HG03025 (cell line): ENCODE measurements at regions not wholly inside any gene's neighbourhood (a gene's known extent, or its start where the extent isn't known, plus 50 kb on each side); places are given as distances from the start of the nearest gene placed in this dataset.

ENCODE experiments used
- ATAC-seq: cut with Tn5 transposase; IDR thresholded peaks from one replicate; pipeline ENCODE4 v1.9.1; 2021; ENCODE audit warnings: mild to moderate bottlenecking, moderate library complexity; ENCODE audit not compliant: unreplicated experiment, low FRiP score

DNA sequence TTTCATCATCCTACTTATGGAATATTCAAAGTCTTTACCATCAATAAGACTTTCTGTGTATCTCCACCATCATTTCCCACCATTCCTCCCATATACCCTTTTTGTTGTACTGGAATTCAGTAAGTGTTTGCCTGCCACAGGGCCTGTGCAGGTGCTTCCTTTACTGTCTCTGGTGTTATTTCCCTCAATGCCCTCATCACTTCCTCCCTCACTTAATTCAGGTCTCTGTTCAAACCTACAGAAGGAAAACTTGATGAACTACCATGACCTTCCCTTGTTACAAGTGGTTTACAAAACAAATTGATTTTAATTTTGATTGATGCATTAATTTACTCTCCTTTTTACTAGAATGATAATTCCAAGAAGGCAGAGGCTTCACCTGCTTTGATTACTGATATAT is 159.5 kb upstream of the FAT4 start:
- ATAC-seq = no peak

DNA sequence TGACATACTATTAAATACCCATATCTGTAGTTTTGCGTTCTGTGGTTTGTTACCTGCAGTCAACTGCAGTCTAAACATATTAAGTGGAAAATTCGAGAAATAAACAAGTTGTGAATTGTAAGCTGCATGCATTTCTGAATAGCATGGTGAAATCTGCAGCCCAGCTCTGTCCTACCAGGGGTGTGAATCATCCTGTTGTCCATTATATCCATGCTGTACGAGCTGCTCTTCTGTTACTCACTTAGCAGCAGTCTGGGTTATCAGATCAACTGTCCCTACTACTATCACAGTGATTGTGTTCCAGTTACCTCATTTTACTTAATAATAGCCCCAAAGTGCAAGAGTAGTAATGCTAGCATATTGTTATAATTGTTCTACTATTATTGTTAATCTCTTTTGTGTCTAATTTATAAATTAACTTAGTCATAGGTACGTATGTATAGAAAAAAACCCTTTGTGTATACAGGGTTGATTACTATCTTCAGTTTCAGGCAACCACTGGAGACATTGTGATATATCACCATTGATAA is 173.7 kb upstream of the FAT4 start:
- ATAC-seq = no peak

DNA sequence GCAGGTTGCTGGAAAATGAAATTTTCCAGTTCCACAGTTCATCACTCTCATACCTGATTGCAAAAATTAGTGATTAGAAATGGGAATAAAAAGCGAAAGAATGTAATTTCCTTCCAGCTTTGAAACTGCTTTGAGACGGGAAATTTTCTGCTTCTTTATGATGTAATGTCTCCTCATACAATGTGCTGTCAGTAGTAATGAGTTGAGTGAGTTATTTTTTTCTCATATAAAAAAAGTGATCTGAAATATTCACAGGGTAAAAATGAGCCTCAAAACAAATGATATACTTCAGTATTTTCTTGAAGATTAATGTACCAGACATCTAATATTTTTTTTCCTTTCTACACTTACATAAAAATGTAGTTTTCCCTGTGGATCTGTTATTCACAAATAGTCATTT is 179.1 kb upstream of the FAT4 start:
- no peak for ATAC-seq

DNA sequence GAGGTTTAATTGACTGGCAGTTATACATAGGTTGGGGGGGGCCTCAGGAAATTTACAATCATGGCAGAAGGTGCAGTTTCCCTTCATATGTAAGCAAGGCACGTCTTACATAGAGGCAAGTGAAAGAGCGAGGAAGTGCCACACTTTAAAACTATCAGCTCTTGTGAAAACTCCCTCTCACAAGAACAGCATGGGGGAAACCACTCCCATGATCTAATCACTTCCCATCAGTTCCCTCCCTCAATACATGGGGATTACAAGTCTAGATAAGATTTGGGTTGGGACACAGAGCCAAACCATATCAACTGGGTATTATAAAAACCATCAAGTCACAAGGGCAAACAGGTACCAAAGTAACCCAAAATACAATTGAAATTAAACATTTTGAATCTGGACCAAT is 182.0 kb upstream of the FAT4 start:
- ATAC-seq = no peak

DNA sequence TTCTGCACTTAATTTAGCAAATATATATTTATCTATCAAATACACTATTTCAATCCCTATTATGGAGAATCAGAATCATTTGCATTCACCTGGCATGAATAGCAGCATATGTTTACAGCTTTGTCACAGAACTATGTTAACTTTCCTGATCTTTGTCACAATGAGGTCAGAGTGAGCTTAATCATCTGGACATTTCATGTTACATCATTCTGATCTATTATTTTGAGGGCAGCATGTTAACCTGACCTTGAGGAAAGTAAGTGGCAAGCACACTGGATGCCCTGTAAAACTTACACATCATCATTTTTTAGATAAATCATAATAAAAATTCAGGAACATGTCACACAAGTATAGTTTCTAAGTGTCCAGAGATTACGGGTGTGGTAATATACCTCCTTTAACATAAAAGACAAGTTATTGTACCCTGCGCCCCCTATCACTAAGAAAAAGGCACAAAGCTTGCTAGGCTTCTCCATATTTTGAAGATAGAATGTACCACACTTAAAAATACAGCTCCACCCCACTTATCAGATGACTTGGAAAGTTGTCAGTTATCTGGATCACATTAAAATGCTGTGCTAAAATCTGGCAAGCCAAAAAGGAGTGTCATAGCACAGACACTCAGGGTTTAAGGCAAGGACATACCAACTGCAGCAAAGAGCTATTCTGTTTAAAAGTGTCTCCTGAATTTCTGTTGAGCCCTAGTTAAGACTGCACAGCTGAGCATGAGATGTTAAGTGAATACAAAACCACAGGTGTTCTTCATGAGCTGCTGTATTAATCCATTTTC is 182.7 kb upstream of the FAT4 start:
- ATAC-seq = no peak

DNA sequence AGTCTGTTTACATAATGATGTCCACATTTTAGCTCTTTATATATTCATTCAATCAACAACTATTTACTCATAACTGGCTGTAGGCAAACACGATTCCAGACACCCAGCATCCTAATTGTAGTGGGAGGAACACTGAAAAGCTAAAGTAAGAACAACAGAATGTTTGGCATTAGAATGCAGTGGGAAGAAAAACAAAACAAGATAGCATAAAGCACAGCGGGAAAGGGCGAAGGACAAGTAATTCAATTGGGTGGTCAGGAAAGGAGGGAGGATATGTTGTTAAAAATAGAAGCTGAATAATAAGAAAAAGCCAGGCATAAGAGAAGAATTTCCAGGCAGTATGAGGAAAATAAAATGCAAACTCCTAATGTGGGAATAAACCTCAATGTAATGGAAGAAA is 189.5 kb upstream of the FAT4 start:
- ATAC-seq = no peak

DNA sequence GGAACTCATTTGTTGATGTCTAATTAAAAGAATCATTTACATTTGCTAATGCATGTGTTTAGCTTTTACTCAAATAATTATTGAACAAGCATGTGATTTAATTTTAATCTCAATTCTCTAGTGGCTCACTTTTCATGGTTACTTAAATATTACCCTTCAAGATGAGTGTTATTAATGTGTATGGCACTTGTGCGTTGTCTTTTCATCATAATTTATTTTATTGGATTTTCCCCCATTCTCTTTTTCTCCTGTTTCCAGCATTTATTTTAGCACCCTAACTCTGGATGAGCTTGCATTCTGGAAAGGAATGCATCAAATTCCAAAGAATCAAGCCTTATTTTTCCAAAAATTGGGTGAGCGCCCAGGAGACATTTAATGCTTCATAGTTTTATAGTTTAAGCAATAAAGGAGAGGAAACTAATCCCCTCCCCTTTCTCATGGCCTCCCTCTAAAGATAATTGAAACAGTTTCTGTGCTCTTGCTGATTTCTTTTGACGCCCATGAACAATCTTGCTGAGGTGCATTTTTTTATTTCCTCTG is 191.1 kb upstream of the FAT4 start:
- no peak for ATAC-seq

DNA sequence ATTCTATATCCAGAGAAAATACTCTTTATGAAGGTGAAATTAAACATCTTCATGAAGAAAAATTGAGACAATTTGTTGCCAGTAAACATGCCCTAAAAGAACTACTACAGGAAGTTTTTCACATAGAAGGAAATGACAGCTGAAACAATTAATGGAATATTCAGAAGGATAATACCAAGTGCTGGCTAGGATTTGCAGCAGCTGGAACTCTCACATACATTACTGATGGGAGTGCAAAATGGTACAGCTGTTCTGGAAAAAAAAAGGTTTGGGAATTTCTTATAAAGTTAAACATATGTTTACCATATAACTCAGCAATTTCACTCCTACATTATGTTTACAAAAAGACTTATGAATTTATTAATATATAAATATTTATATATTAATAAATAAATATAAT is 193.2 kb upstream of the FAT4 start:
- no peak for ATAC-seq

DNA sequence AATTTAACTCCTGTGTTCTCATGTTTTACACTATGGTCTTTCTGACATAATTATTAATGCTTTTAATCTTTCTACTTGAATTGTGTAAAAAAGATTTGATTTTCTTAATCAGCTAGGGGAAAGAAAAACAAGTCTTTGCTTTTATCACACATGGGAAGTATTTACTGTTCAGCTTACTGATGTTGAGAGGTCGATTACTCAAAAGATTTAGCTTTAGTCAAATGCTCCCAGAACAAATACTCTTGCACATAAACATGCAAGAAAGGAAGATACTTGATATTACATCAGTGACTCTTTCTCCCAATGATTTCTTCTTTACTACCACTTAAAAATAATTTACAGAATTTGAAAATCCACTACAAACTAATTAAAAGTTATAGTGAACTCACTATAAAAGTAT is 198.3 kb upstream of the FAT4 start:
- no peak for ATAC-seq

DNA sequence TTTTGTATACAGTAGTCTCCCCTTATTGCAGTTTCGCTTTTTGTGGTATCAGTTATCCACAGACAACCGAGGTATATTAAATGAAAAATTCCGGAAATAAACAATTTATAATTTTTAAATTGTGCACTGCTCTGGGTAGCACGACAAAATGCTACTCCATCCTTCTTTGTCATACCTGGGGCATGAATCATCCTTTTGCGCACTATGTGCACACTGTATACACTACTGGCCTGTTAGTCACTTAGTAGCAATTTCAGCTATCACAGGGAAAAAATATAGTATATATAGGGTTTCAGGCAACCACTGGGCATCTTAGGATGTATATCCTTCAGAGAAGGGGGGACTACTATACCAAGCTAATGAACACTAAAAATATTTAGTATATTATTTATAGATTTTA is 198.8 kb upstream of the FAT4 start:
- ATAC-seq = no peak

DNA sequence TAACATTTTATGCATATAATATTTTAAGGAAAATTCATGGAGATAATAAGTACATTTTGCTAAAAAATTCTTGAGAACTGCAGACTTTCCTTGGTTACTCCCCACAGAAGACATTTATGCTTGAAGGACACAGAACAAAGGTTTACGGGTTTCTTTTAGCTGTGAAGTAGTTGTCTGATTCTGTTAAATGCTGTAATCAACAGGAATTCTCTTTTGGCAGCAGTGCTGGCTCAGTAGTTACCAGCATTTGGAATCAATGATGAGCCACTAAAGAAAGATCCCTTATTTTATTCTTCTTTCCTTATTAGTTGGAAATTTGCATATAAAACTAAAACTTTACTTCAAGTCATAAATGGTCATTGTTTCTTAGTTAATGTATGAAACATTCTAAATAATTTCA is 199.3 kb upstream of the FAT4 start:
- ATAC-seq = no peak

DNA sequence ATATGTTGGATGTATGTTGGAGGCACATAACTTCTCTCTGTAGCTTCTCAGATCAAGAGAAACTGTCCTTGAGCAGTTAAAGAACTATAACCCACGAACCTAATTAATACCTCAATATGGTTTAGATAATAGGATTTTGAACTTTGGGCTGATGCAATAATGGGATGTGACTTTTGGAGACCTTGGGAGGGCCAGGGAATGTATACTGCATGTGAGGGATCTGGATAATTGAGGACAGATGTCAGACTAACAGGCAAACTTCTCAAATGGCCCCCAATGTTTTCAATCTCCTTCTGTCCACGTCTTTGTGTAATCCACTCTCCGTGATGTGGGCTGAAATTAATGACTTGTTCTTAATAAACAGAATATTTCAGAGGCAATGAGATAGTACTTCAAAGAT is 202.2 kb upstream of the FAT4 start:
- ATAC-seq = no peak

DNA sequence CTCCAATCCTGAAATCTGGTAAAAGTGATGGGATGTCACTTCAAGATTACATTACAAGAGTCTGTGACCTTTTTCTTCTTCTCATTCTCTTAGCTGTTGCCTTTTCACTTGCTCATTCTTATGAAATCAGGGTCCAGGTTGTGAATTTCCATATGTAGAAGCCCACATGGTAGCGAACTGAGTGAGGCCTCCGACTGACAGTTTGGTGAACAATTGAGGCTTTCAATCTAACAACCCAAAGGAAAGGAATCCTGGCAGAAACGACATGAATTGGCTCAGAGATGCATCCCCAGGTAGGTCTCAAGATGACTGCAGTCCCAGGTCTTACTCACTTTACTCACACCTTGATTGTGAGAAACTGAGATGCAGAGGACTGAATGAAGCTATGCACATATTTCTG is 203.4 kb upstream of the FAT4 start:
- no peak for ATAC-seq

DNA sequence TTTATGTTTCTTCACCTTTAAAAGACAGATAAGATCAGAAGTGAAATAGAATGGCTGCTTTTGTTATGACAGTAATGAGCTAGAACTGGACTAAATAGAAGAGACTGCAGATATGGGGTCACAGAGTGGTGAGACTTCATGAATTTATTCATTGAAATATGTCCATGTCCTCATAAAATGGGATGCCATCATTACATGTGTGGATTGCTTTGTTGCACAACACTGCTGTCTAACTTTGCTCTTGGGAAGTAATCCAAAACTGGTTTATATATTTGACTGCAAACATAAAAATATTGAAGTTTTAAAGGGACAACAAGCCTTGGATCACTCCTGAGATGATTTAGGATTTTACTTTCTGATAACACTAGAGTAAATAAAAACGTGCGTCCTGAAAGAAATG is 209.2 kb upstream of the FAT4 start:
- ATAC-seq = no peak

DNA sequence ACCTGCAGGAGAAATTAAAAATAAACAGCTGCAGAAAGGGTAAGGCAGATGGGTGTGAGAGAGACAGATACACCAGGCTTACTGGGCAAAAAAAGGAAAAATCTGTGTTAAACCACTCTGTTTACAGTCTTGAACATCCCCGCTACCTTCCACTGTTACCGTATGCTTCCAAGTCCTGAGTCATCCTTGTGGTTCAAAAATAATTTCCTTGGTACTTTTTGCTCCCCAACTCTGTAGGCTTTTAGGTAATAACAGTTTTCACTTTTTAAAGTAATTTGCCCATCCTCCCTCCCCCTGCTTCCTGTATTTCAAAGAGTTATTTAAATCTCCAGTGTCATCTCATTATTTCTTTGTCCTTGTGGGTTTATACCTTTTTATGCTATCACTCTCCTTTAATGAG is 210.1 kb upstream of the FAT4 start:
- no peak for ATAC-seq

DNA sequence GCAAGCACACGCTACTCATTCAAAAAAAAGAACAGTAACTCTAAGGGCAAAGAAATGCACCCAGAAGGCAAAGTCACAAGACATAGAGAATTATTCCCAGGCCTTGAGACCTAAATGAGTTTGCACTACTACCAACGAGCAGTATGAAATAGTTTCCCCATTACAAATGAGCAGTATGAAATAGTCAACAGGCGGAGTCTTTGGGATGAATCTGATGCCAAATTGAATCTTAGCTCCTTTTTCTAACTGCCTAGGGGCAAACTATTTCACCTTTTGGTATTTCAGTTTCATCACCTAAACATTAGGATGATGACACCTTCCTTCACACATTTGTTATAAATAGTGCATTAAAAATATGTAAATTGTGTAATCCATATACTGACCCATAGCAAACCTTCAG is 213.0 kb upstream of the FAT4 start:
- no peak for ATAC-seq

DNA sequence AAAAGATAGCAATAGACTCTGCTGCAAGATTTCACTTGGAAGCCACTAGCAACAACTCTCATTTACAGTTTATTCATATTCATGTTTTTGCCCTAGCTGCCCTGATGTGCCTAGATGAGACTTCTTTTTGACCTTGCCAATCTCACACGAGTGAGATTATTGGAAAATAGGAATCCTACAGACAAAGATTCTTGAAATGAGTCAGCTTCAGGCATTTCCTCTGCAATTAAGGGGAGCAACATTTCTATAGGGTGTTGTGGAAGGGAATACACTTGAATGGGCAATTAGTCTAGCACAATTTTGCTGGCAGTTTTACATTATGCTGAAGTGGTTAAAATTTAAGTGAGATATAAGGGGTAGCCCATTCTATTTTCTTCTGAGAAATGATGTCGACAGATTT is 217.0 kb upstream of the FAT4 start:
- ATAC-seq = no peak

DNA sequence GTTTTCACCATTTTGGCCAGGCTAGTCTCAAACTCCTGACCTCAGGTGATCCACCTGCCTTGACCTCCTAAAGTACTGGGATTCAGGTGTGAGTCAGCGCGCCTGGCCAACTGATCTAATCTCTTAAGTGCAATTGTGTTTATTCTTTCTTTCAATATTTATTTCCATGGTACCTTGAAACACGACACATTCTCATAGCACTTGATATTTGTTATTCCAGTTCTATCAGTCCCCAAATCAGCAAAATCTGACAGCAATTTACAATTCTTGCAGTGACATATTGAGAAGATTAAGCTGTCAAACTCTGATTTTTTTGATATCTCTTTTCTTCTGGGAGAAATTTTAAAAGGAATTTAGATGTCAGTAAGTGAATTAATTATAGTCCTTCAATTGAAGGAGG is 218.1 kb upstream of the FAT4 start:
- no peak for ATAC-seq

DNA sequence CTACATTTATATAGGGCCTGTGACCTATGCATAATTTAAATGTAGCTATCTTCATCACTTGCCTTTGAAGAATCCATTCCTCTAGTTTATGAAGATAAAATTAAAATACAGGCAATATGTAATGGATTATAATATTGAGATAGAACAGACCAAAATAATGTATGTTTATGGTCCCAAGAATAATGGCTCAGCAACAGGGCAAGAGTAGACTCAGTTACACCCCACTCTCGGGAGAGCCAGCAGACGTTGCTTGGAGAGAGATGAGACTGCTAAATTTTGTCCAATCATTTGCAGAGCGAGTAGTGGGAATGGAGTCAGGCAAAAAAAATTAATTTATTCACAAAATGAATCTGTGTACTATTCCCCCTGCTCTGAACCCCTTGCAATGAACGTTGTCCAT is 223.2 kb upstream of the FAT4 start:
- no peak for ATAC-seq

DNA sequence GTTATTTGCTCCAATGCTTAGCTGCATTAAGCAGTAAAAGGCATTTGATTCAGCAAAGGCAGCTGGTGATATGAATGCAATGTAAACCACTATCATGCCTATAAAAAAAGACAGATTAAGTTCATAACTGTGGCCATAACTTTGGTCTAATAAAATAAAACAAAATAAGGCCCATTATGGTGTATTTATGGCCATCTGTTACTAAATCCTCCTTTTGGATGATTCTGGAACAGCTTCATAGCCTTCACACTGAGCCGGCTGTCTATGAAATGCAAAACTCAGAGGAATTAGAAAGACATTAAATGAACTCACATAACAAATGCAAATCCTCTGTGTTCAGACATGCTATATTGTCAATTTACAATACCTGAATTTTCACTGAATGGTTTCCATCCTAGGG is 223.7 kb upstream of the FAT4 start:
- no peak for ATAC-seq

DNA sequence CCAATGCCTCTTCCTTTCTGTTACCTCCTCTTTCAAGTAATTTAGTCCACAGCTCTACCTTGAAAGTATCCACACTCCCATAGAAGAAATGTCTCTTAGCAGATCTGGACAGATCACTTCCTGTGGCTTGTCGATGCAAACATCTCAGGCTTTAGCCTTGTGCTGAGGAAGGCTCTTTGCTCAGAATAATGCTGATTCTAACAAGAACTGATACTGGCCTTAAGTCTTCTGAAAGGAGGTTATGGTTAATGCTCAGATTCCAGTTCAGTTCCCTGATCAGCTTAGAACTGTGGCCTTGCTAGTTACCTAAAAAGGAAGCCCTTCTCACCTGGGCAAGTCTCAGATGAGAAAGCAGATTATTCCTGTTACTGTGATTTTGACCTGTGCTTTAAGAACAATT is 230.1 kb upstream of the FAT4 start:
- ATAC-seq = no peak

DNA sequence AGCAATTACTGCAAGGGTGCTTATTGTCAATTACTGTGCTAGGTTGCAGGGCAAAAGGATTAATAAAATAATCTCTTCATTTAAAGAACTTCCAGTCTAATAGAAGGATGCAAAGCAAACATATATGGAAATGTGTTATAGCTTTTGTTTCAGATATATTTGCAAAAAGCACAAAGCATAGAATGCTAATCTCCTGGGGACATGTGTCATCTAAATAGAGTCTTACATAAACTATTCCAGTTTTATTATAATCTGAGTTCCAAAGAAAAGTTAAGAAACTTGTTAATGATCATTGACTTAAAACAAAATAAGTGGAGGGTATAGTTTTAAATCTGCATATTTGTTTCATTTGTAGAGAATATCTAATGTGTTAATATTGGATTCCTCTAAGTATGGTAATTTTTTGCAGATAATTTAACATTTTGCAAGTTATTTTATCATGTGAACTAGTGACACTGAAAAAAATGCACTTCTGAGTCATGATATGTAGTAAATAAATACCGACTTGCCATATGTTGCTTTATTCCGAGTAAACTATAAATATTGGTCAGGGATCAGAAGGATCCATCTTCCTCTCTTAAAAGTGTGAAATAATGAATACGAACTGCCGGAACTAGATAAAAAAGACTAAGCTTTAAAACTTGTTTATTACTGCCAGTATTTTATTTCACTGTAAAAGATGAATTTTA is 231.9 kb upstream of the FAT4 start:
- ATAC-seq = no peak
